HTR-8/SVneo (cell line): ENCODE measurements at regions not wholly inside any gene's neighbourhood (a gene's known extent, or its start where the extent isn't known, plus 50 kb on each side); places are given as distances from the start of the nearest gene placed in this dataset.
A peak's percentile ranks its signal among the peaks of the same experiment; 100 is the strongest.

Experiments
- DNase-seq: peaks from one replicate; pipeline ENCODE4 v3.0.0; 2011; ENCODE audit warnings: low spot score, mixed read lengths; ENCODE audit not compliant: insufficient read length
- FAIRE-seq: peaks from 2 replicates; lab custom pipeline; 2011; peaks lifted over from hg19 to GRCh38; lab: Jason Lieb, UNC

- no peak for FAIRE-seq
- DNase-seq: no peak
Observed at GRCh38 chr5:165425594-165425993, 1920.2 kb downstream of the MAT2B start.

DNA sequence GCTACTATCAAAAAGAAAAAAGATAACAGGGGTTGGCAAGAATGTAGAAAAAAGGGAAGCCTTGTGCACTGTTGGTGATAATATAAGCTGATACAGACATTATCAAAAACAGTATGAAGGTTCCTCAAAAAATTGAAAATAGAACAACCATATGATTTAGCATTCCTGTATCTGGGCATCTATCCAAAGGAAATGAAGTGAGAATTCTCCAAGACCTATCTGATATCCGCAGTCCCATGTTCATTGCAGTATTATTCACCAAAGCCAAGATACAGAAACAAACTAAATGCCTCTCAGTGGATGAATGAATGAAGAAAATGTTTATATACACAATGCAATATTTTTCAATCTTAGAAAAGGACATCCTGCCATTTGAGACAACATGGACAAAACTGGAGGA is 1943.3 kb downstream of the MAT2B start:
- no peak for FAIRE-seq
- DNase-seq: no peak

GRCh38 chr5:165457859-165458481 is 1952.6 kb downstream of the MAT2B start:
- FAIRE-seq: no peak

DNA sequence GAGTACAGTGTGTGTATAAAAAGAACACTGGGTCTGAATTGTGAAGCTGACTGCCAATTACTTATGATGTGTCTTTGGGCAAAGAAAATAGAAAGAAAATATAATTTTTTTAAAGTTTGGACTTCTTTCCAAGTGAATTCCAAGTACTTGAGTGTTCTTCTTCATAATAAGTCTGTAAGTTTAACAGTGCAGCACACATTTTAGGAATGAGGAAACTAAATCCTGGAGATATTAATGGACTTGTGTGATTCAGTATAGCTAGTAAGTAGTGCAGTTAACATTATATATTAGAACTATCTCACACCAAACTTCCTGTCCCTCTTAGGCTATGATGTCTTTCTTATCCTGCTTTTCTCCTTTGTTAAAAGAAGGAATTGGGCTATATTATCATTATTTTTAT is 1953.8 kb downstream of the MAT2B start:
- FAIRE-seq (no peak), DNase-seq (no peak)

More at GRCh38 chr5:165457859-165458481, 1952.6 kb downstream of the MAT2B start:
- DNase-seq: peak; percentile 26

- DNase-seq (no peak), FAIRE-seq (no peak)
Observed at GRCh38 chr5:165460911-165461310, 1955.5 kb downstream of the MAT2B start.

DNA sequence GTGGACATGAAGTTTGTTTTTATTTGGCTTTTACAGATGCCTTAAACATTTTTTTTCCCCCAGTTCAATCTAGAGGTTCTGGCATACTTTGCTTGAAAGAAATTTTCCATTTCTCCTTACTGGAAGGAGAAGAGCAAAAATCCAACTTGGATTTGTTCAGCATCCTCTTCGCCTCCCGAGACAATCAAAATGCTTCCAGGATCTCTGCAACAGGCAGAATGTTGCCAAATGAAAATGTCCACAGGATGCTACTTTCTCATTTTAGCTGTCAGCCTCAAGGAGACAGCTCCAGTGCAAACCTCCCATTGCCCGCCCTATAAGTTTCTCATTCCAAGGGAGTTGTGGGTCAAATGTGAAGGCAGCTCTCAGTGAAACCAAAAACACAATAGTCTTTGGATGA is 1972.1 kb downstream of the MAT2B start:
- no peak for DNase-seq
- FAIRE-seq: no peak

DNA sequence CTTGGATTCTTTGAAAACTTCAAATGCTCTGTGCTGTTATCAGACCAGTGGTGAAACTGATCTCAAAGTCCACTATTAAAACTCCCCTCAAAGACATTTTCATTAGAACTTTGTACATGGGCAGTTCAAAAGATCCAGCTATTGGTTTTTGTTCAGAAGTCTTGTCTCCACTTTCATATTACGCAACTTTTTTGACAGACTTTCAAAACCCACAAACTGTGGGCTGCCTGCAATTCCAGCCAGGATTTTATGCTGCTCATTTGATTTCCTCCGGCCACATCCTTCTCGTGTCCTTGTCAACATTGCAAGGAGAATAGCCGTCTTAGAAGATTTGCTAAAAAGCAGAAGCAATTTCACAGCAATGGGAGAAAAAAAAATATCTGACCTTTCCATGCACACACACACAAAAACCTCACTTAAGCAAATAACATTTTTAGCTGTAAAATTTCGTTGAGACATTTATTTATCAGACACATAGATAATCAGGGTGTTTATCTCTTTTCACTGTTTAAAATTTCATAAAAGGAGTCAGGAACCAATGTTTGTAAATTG is 1990.5 kb downstream of the MAT2B start:
- DNase-seq (peak; percentile 10), FAIRE-seq (no peak)

DNA sequence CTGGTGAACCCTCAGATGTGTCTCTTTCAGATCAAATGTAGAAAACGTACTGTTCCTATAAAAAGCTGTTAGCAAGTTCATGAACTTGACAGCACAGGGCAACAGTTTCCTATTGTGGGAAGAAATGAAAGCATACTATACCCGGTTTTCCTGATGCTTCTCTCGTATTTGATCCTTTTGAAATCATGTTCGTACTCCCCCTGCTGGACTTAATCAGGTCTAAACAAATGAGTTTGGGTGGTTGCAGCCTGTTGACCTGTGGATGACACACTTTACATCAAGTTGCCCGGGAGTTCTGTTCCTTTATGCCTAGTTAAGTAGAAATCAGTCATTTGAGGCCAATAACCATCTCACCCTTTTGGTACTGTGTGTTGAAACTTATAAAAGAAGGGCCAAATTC is 1992.3 kb downstream of the MAT2B start:
- FAIRE-seq: no peak
- peak; percentile 12 for DNase-seq

DNA sequence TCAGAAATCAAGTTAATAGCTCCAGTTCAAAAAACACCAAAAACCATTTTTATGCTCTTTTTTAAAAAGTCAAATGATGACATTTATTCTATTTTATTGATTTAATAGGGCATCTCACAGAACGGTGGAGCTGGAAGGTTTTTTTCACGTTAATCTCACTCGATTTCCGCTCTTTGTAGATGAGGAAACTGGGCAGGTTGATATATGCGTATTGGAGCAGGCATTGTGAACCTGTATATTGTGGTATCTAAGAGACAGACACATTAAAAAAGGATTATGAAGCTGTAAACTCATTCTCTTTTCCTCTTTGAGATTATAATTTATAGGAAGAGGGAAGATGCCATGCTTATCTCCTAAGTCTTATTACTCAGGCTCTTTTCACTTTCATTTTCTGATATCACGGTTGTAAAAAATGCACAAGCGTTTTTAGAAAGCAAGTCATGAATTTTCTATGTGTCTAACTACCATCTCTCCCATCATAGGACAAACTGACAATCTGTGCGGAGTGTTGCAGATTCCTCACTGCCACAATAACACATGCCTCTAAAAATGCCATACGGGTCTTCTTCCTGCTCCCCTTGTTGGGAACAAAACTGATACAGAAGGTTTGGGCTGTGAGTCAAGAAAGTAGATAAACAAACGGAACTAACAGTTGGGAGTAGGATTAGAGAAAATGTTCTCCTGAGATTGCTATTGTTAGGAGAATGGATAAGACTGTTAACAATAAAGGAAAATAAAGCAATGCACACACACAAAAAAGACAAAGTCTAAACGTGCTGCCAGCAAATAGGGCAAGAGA is 1997.7 kb downstream of the MAT2B start:
- no peak for DNase-seq
- no peak for FAIRE-seq

- DNase-seq (no peak), FAIRE-seq (no peak)
Observed at GRCh38 chr5:165504674-165505073, 1999.3 kb downstream of the MAT2B start.

DNA sequence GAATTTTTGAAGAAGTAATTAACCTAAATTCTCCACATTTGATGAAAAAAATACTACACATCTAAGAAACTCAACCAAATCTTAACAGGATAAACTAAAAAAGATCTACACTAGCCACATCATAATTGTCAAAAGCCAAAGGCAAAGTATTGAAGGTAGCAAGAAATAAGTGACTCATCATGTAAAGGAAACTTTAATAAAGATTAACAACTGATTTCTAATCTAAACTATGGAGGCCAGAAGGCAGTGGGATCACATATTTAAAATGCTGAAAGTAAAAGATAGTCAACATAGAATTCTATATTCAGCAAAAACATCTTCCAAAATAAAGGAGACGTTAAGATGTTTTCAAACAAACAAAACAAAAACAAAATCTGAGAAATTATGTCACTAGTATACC is 2002.9 kb downstream of the MAT2B start:
- DNase-seq (no peak), FAIRE-seq (no peak)

DNA sequence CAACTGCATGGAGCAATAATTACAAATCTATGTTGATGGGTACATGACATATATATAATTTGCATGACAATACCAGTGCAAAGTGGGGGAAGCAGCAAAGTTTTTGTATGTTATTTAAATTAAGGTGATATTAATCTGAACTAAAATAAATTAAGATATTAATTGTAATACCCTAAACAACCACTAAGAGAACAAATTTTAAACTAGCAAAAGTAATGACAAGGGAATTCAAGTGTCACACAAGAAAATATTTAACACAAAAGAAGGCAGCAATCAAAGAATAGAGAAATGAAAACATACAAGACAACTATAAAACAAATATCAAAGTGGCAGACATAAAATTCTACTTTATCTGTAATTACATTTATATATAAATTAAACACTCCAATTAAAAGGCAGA is 2003.4 kb downstream of the MAT2B start:
- no peak for FAIRE-seq
- no peak for DNase-seq

DNA sequence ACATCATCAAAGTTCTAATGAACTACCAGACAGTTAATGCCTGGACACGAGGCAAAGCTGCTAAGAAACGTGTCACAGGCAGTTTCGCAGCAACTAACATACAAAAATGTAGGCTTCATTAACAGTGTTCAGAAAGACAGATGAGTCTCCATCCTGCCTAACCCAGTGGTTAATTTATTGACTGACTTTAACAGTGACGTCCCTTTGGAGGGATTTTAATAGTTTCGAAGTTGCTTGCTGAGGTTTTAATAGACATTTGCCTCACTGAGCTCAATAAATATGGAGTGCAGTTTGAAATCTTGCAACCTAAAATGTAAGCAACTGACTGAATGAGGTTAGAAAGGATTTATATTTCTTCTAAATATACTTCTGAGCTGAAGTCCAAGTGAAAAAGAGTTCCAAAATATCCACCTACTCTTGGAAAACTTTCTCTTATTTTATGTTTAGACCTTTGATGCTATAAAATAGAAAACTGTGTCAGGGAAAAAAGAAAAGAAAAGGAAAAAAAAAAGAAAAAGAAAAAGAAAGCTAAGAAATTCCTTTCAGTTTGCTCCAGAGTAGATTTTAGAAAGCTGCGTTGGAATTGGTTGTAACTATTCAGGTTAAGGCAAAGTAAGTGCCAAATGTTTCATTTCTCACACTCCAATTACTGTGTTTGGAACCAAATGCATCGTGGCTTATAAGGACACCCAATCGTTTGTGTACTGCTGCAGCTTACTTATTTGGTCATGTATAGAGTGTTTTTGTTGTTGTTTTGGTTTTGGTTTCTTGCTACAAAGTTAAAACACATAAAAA is 2016.6 kb downstream of the MAT2B start:
- DNase-seq (no peak), FAIRE-seq (no peak)

- FAIRE-seq (peak; percentile 28), DNase-seq (peak; percentile 39)
Observed at GRCh38 chr5:165525271-165525670, 2019.9 kb downstream of the MAT2B start.

- FAIRE-seq: no peak
- DNase-seq: no peak
Observed at GRCh38 chr5:165526357-165526756, 2020.9 kb downstream of the MAT2B start.

DNA sequence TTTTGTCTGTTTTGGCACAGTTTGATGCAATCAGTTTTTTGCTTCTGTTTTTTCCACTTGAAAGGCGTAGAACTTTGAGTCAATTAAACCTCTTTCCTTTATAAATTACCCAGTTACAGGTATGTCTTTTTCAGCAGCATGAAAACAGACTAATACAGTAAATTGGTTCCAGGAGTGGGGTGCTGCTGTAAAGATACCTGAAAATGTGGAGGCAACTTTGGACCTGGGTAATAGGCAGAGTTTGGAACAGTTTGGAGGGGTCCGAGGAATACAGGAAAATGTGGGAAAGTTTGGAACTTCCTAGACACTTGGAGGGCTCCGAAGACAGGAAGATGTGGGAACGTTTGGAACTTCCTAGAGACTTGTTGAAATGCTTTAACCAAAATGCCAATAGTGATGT is 2022.2 kb downstream of the MAT2B start:
- no peak for FAIRE-seq
- no peak for DNase-seq

DNA sequence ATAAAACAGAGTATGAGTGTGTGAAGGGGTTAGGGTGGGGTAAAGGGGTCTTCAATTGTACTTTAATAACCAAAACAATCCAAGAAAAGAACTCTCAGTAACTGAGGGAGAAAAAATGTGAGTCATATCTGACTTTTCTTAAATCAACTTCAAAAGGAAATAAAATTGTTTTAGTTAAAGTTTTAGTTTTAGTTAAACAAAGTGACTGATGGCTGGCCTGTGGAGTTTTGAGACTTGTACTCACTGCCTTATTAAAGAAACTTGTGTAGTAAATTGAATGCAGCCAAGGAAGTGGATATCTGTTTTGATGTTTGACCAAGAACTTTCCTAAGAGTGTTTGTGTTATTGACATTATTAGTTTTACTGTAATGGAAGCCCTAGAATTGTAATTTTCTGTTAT is 2032.6 kb downstream of the MAT2B start:
- DNase-seq (no peak), FAIRE-seq (no peak)

- DNase-seq: no peak
- no peak for FAIRE-seq
Observed at GRCh38 chr5:165559645-165560044, 2054.2 kb downstream of the MAT2B start.

- DNase-seq: no peak
- no peak for FAIRE-seq
Observed at GRCh38 chr5:165560648-165561047, 2055.2 kb downstream of the MAT2B start.

DNA sequence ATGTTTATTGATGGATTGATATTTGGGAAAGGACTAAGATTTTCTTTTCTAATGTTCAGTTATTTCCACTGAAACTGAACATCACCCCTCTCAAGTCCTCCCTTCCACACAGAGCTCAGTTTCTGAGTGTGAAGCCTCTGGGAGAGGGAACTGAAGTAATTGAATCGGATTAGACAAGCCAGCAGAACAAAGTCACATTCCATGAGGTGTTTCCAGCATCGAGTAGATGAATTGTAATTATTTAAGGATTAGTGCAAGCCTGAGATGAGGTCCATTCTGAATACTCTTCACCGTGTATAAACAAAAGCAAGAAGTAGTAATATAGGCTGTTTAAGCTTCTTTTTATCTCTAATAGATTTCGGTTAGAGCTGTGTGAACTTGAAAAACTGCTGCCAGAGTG is 2060.5 kb downstream of the MAT2B start:
- FAIRE-seq: no peak

GRCh38 chr5:165569551-165569950 is 2064.1 kb downstream of the MAT2B start:
- DNase-seq: no peak
- no peak for FAIRE-seq

More for the DNA sequence above, 2060.5 kb downstream of the MAT2B start:
- DNase-seq: no peak
